ENCODE measurements at regions not wholly inside any gene's neighbourhood (a gene's known extent, or its start where the extent isn't known, plus 50 kb on each side); places are given as distances from the start of the nearest gene placed in this dataset.

- TF ChIP-seq CTCF (conservative IDR thresholded peaks at IDR 0.05): no peak
- no peak for TF ChIP-seq EZH2 (IDR thresholded peaks at IDR 0.05; ENCODE audit: low read depth)
Observed at GRCh38 chr5:100722657-100723056, 180.4 kb downstream of the ST8SIA4 start.

Data from PC-9 (cell line).